Left renal pelvis (tissue), 4 donors: ENCODE measurements at regions not wholly inside any gene's neighbourhood (a gene's known extent, or its start where the extent isn't known, plus 50 kb on each side); places are given as distances from the start of the nearest gene placed in this dataset.
"Not testable (repeated sequence)": the region's sequence is repeated elsewhere in the genome, so short reads cannot be mapped to it uniquely, and the experiment has no call there.

Source experiments
- DNase-seq, 4 donors: peaks; one replicate each; pipeline ENCODE4 v3.0.0-alpha.2; 2013; ENCODE audit warnings: low read depth in 4 of 4, low spot score in 3 of 4

- DNase-seq = no peak
Measured at GRCh38 chr5:16987776-16988175, 51.7 kb upstream of the MYO10 start.

- not testable (repeated sequence) for DNase-seq
Measured at GRCh38 chr5:16990817-16991520, 54.9 kb upstream of the MYO10 start.

GRCh38 chr5:16992006-16992405 is 55.9 kb upstream of the MYO10 start:
- no peak for DNase-seq

GRCh38 chr5:16992444-16992843 is 56.4 kb upstream of the MYO10 start:
- DNase-seq = no peak

GRCh38 chr5:16994565-16994964 is 58.5 kb upstream of the MYO10 start:
- no peak for DNase-seq

GRCh38 chr5:16995372-16995771 is 59.3 kb upstream of the MYO10 start:
- no peak for DNase-seq

GRCh38 chr5:17000291-17000939 is 64.3 kb upstream of the MYO10 start:
- DNase-seq = no peak

GRCh38 chr5:17001428-17001827 is 65.3 kb upstream of the MYO10 start:
- no peak for DNase-seq

GRCh38 chr5:17004441-17005106 is 68.5 kb upstream of the MYO10 start:
- no peak for DNase-seq

- DNase-seq = no peak
Measured at GRCh38 chr5:17005107-17005828, 69.2 kb upstream of the MYO10 start.

GRCh38 chr5:17012289-17012688 is 76.2 kb upstream of the MYO10 start:
- no peak for DNase-seq

GRCh38 chr5:17014686-17015085 is 78.6 kb upstream of the MYO10 start:
- no peak for DNase-seq

- no peak for DNase-seq
Measured at GRCh38 chr5:17018871-17019270, 82.8 kb upstream of the MYO10 start.

- no peak for DNase-seq
Measured at GRCh38 chr5:17019324-17019723, 83.2 kb upstream of the MYO10 start.

- no peak for DNase-seq
Measured at GRCh38 chr5:17020678-17021601, 84.9 kb upstream of the MYO10 start.

GRCh38 chr5:17021602-17021932 is 85.5 kb upstream of the MYO10 start:
- DNase-seq = no peak

GRCh38 chr5:17022296-17022695 is 86.2 kb upstream of the MYO10 start:
- no peak for DNase-seq

GRCh38 chr5:17024686-17025180 is 88.6 kb upstream of the MYO10 start:
- DNase-seq = no peak

- DNase-seq = not testable (repeated sequence)
Measured at GRCh38 chr5:17031659-17032277, 95.7 kb upstream of the MYO10 start.
